ENCODE measurements at regions not wholly inside any gene's neighbourhood (a gene's known extent, or its start where the extent isn't known, plus 50 kb on each side); places are given as distances from the start of the nearest gene placed in this dataset.

DNA sequence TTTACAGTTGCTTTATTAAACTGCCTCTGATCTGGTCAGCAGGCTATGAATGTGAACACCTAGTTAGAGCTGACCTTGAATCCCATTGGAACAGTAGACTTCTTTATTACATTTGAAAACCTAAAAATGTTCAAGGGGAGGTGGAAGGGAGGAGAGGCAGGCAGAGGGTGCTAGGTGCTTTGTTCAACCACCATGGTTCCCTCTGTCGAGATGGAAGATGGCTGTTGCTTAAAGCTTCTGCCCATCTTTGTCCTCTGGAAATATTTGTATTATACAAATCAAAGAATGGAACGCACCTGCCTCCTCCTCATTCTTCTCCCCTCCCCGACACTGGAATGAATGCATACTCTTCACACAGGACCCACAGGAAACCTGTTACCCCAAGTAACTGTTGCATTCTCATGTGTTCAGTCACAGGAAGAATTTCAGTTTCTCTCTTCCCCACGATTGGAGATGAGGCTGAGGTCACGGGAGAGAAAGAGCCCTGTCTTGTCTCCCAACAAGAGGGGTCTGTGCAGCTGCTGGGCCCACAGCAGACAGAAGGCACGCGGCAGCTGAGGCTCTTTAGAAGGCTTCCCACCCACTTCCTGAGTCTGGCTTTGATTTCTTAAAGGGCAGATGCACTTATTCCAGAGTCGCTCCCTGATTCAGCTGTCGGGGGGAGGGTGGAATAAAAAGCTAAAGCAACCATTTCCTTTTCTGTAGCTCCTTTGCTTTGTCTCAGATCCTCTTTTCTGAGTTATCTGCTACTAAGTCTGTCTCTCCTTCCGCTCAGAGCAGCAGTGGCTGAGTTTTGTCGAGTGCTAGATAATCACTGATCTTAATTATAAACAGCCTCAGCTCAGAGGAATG is 217.9 kb upstream of the BTG1 start:
- H3K18ac ChIP-seq (ENCODE audit: low read depth in 1 of 2, low read length in 2 of 2) = peak overlapping the region; percentile 83 to 86
- H3K4ac ChIP-seq (ENCODE audit: low read depth in 1 of 2, low read length in 2 of 2) = peak overlapping the region; percentile 44 to 51
- 17% methylated on average over 8 of the region's 11 CpGs for WGBS
- no peak overlapping the region for H2AK5ac ChIP-seq (ENCODE audit: low read length, severe bottlenecking)
- H4K91ac ChIP-seq (ENCODE audit: low read length) = no peak overlapping the region
- peaks cover 0 to 5% of the 10 kb centered on the region in 2 experiments for H3K27me3 ChIP-seq (ENCODE audit: control insufficient read depth in 1 of 2, insufficient read depth in 1 of 2, low read length in 2 of 2)
- H2BK15ac ChIP-seq (ENCODE audit: low read depth, poor library complexity, severe bottlenecking) = no peak overlapping the region
- H3K23ac ChIP-seq (ENCODE audit: low read length in 2 of 2) = no peak overlapping the region
- H3K14ac ChIP-seq (ENCODE audit: low read length in 2 of 2) = no peak overlapping the region
- no peaks in the 10 kb centered on the region for H3K36me3 ChIP-seq (ENCODE audit: control insufficient read depth in 1 of 2, insufficient read depth in 2 of 2, low read depth in 1 of 2, low read length in 2 of 2)
- no peak overlapping the region for H2BK5ac ChIP-seq (ENCODE audit: low read depth, low read length, poor library complexity, severe bottlenecking)
- H3K4me1 ChIP-seq (ENCODE audit: control insufficient read depth, insufficient read depth, low read depth, low read length) = no peaks in the 10 kb centered on the region
- H3K79me1 ChIP-seq (replicated peaks; ENCODE audit: low read length, poor library complexity, severe bottlenecking) = no peaks in the 10 kb centered on the region
- H3K9ac ChIP-seq (ENCODE audit: low read length) = peak overlapping the region; percentile 64
- peak overlapping the region in 1 of 2 experiments; percentile 95 for H2BK12ac ChIP-seq (ENCODE audit: low read length in 2 of 2)
- DNase-seq = peak; percentile 44
- peak overlapping the region; percentile 86 for H2AFZ ChIP-seq (ENCODE audit: low read depth, low read length)
- H3K4me3 ChIP-seq (ENCODE audit: insufficient read depth in 1 of 2, low read depth in 1 of 2, low read length in 2 of 2) = peak overlapping the region in 1 of 2 experiments; percentile 65
- peak overlapping the region; percentile 6 for H2BK120ac ChIP-seq (ENCODE audit: low read depth, low read length)
- peak overlapping the region; percentile 70 for H4K8ac ChIP-seq (ENCODE audit: low read length)
- H3K27ac ChIP-seq (ENCODE audit: low read length, poor library complexity, severe bottlenecking) = no peak overlapping the region
- no peak overlapping the region for H3K4me2 ChIP-seq (ENCODE audit: low read length, poor library complexity, severe bottlenecking)
- H3K9me3 ChIP-seq (ENCODE audit: control insufficient read depth, low read length) = no peaks in the 10 kb centered on the region

DNA sequence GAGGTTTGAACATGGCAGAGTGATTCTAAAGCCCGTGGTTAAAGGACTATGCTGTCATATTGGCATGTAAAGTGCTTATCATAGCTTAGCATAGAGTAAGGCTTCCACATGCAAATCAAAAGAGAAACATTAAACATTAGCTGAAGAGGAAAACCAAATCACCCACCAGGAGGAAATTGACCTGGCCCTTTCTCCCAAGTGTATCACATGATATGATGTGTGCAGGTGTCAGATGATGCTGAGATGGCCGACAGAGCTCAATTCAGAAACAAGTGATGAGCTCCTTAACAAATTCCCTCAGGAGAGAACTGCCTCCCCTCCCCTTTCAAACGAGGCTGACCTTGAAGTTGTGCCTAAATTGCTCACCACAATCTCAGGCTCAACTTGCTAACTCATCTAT is 217.1 kb upstream of the BTG1 start:
- DNase-seq = no peak
- Histone ChIP-seq H2BK120ac (ENCODE audit: low read depth, low read length) (peak overlapping the region; percentile 6), H3K14ac (ENCODE audit: low read length in 2 of 2) (no peak overlapping the region), H2BK5ac (ENCODE audit: low read depth, low read length, poor library complexity, severe bottlenecking) (no peak overlapping the region), H3K9me3 (ENCODE audit: control insufficient read depth, low read length) (no peaks in the 10 kb centered on the region), H3K18ac (ENCODE audit: low read depth in 1 of 2, low read length in 2 of 2) (peak overlapping the region in 1 of 2 experiments; percentile 21), H2BK15ac (ENCODE audit: low read depth, poor library complexity, severe bottlenecking) (no peak overlapping the region), H4K91ac (ENCODE audit: low read length) (no peak overlapping the region), H3K23ac (ENCODE audit: low read length in 2 of 2) (no peak overlapping the region), H3K9ac (ENCODE audit: low read length) (no peak overlapping the region), H3K4me3 (ENCODE audit: insufficient read depth in 1 of 2, low read depth in 1 of 2, low read length in 2 of 2) (peak overlapping the region in 1 of 2 experiments; percentile 65), H2BK12ac (ENCODE audit: low read length in 2 of 2) (no peak overlapping the region), H4K8ac (ENCODE audit: low read length) (no peak overlapping the region), H2AFZ (ENCODE audit: low read depth, low read length) (no peak overlapping the region), H2AK5ac (ENCODE audit: low read length, severe bottlenecking) (no peak overlapping the region), H3K27ac (ENCODE audit: low read length, poor library complexity, severe bottlenecking) (no peak overlapping the region), H3K4me1 (ENCODE audit: control insufficient read depth, insufficient read depth, low read depth, low read length) (no peaks in the 10 kb centered on the region), H3K27me3 (ENCODE audit: control insufficient read depth in 1 of 2, insufficient read depth in 1 of 2, low read length in 2 of 2) (peaks cover 0 to 5% of the 10 kb centered on the region in 2 experiments), H3K79me1 (replicated peaks; ENCODE audit: low read length, poor library complexity, severe bottlenecking) (no peaks in the 10 kb centered on the region), H3K36me3 (ENCODE audit: control insufficient read depth in 1 of 2, insufficient read depth in 2 of 2, low read depth in 1 of 2, low read length in 2 of 2) (no peaks in the 10 kb centered on the region), H3K4ac (ENCODE audit: low read depth in 1 of 2, low read length in 2 of 2) (no peak overlapping the region), H3K4me2 (ENCODE audit: low read length, poor library complexity, severe bottlenecking) (no peak overlapping the region)
- 62% methylated on average over 3 of the region's 3 CpGs for whole genome bisulfite sequencing

DNA sequence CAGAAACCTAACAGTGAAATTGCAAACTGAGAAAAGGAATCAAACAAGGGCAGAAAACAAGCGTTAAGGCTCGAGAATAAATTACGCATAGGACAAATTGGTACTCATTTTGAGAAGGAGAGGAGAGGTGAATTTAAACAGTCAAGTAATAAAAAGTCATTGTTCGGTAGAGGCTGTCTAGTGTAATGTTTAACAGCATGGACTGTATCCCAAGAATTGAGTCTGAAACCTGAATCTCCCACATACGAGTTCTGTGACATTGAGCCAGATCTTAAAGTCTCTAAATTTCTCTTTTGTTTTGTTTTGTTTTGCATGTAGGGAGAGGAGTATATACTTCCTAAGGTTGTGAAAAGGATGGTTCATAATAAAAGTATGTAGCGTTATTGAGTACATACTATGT is 216.5 kb upstream of the BTG1 start:
- Histone ChIP-seq H4K8ac (ENCODE audit: low read length) (no peak overlapping the region), H2BK15ac (ENCODE audit: low read depth, poor library complexity, severe bottlenecking) (no peak overlapping the region)
- 94% methylated on average over 5 of the region's 6 CpGs for WGBS

DNA sequence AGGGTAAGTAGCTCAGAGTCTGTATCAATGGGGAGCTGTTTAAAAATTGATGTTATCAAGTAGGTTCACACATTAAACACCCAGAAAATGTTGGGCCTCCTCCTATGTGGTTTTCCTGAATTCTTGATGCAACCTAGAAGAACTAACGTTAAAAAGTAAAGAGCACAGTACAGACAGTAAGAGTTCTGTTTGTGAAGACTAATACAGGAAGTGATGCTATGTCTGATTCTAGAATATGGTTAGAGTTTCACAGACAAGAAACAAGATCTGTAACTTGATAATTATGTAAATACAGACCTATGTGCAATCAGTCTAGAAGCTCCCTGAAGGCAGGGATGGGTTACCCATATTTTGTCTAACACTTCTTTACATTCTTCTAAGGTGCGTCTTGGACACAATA is 214.9 kb upstream of the BTG1 start:
- no peak overlapping the region for H2BK15ac ChIP-seq (ENCODE audit: low read depth, poor library complexity, severe bottlenecking)
- H3K14ac ChIP-seq (ENCODE audit: low read length in 2 of 2) = no peak overlapping the region
- H3K79me1 ChIP-seq (replicated peaks; ENCODE audit: low read length, poor library complexity, severe bottlenecking) = no peaks in the 10 kb centered on the region
- H4K8ac ChIP-seq (ENCODE audit: low read length) = no peak overlapping the region
- no peak for DNase-seq
- H2AFZ ChIP-seq (ENCODE audit: low read depth, low read length) = no peak overlapping the region
- no peak overlapping the region for H3K4ac ChIP-seq (ENCODE audit: low read depth in 1 of 2, low read length in 2 of 2)
- no peak overlapping the region for H2BK120ac ChIP-seq (ENCODE audit: low read depth, low read length)
- no peak overlapping the region for H3K23ac ChIP-seq (ENCODE audit: low read length in 2 of 2)
- H3K27me3 ChIP-seq (ENCODE audit: control insufficient read depth in 1 of 2, insufficient read depth in 1 of 2, low read length in 2 of 2) = peaks cover 0 to 5% of the 10 kb centered on the region in 2 experiments
- H2BK5ac ChIP-seq (ENCODE audit: low read depth, low read length, poor library complexity, severe bottlenecking) = no peak overlapping the region
- H2BK12ac ChIP-seq (ENCODE audit: low read length in 2 of 2) = no peak overlapping the region
- no peaks in the 10 kb centered on the region for H3K36me3 ChIP-seq (ENCODE audit: control insufficient read depth in 1 of 2, insufficient read depth in 2 of 2, low read depth in 1 of 2, low read length in 2 of 2)
- H3K4me1 ChIP-seq (ENCODE audit: control insufficient read depth, insufficient read depth, low read depth, low read length) = no peaks in the 10 kb centered on the region
- H3K27ac ChIP-seq (ENCODE audit: low read length, poor library complexity, severe bottlenecking) = no peak overlapping the region
- H2AK5ac ChIP-seq (ENCODE audit: low read length, severe bottlenecking) = no peak overlapping the region
- H4K91ac ChIP-seq (ENCODE audit: low read length) = no peak overlapping the region
- H3K4me2 ChIP-seq (ENCODE audit: low read length, poor library complexity, severe bottlenecking) = no peak overlapping the region
- 90% methylated on average over 2 of the region's 2 CpGs for WGBS
- no peak overlapping the region for H3K4me3 ChIP-seq (ENCODE audit: insufficient read depth in 1 of 2, low read depth in 1 of 2, low read length in 2 of 2)
- H3K18ac ChIP-seq (ENCODE audit: low read depth in 1 of 2, low read length in 2 of 2) = peak overlapping the region in 1 of 2 experiments; percentile 54
- no peaks in the 10 kb centered on the region for H3K9me3 ChIP-seq (ENCODE audit: control insufficient read depth, low read length)
- H3K9ac ChIP-seq (ENCODE audit: low read length) = no peak overlapping the region

More for the DNA sequence above, 216.5 kb upstream of the BTG1 start:
- DNase-seq = no peak
- no peaks in the 10 kb centered on the region for H3K36me3 ChIP-seq (ENCODE audit: control insufficient read depth in 1 of 2, insufficient read depth in 2 of 2, low read depth in 1 of 2, low read length in 2 of 2)
- H3K9ac ChIP-seq (ENCODE audit: low read length) = no peak overlapping the region
- H3K4me3 ChIP-seq (ENCODE audit: insufficient read depth in 1 of 2, low read depth in 1 of 2, low read length in 2 of 2) = no peak overlapping the region
- no peak overlapping the region for H2BK120ac ChIP-seq (ENCODE audit: low read depth, low read length)
- H2AK5ac ChIP-seq (ENCODE audit: low read length, severe bottlenecking) = no peak overlapping the region
- no peak overlapping the region for H3K23ac ChIP-seq (ENCODE audit: low read length in 2 of 2)
- H3K79me1 ChIP-seq (replicated peaks; ENCODE audit: low read length, poor library complexity, severe bottlenecking) = no peaks in the 10 kb centered on the region
- H2BK12ac ChIP-seq (ENCODE audit: low read length in 2 of 2) = no peak overlapping the region
- H3K4me1 ChIP-seq (ENCODE audit: control insufficient read depth, insufficient read depth, low read depth, low read length) = no peaks in the 10 kb centered on the region
- no peak overlapping the region for H3K18ac ChIP-seq (ENCODE audit: low read depth in 1 of 2, low read length in 2 of 2)
- no peak overlapping the region for H3K14ac ChIP-seq (ENCODE audit: low read length in 2 of 2)
- no peak overlapping the region for H4K91ac ChIP-seq (ENCODE audit: low read length)
- no peak overlapping the region for H3K4ac ChIP-seq (ENCODE audit: low read depth in 1 of 2, low read length in 2 of 2)
- no peak overlapping the region for H2BK5ac ChIP-seq (ENCODE audit: low read depth, low read length, poor library complexity, severe bottlenecking)
- no peak overlapping the region for H3K4me2 ChIP-seq (ENCODE audit: low read length, poor library complexity, severe bottlenecking)
- H3K27ac ChIP-seq (ENCODE audit: low read length, poor library complexity, severe bottlenecking) = no peak overlapping the region
- H3K27me3 ChIP-seq (ENCODE audit: control insufficient read depth in 1 of 2, insufficient read depth in 1 of 2, low read length in 2 of 2) = peaks cover 0 to 5% of the 10 kb centered on the region in 2 experiments
- H3K9me3 ChIP-seq (ENCODE audit: control insufficient read depth, low read length) = no peaks in the 10 kb centered on the region
- no peak overlapping the region for H2AFZ ChIP-seq (ENCODE audit: low read depth, low read length)

All from mesenchymal stem cell (in vitro differentiated cells and primary cell).